ENCODE measurements at regions not wholly inside any gene's neighbourhood (a gene's known extent, or its start where the extent isn't known, plus 50 kb on each side); places are given as distances from the start of the nearest gene placed in this dataset.

- Histone ChIP-seq H3K27me3 (no peaks in the 10 kb centered on the region), H3K9ac (no peak overlapping the region), H3K36me3 (no peaks in the 10 kb centered on the region), H3K4me2 (no peak overlapping the region), H3K4me3 (no peak overlapping the region), H3K9me3 (no peaks in the 10 kb centered on the region), H4K20me1 (no peaks in the 10 kb centered on the region), H3K4me1 (no peaks in the 10 kb centered on the region), H3K27ac (no peak overlapping the region)
- TF ChIP-seq Cebpa-rat (IDR thresholded peaks at IDR 0.05), result no peak
These were observed 193.1 kb upstream of the POM121L12 start for GRCh38 chr7:52842202-52842900.

GRCh38 chr7:52838981-52839411 is 196.4 kb upstream of the POM121L12 start:
- no peaks in the 10 kb centered on the region for H3K27me3 ChIP-seq
- H3K9ac ChIP-seq, result no peak overlapping the region
- no peaks in the 10 kb centered on the region for H3K4me1 ChIP-seq
- no peaks in the 10 kb centered on the region for H3K36me3 ChIP-seq
- H3K4me2 ChIP-seq, result no peak overlapping the region
- H4K20me1 ChIP-seq, result no peaks in the 10 kb centered on the region
- no peak for TF ChIP-seq Cebpa-rat (IDR thresholded peaks at IDR 0.05)
- no peak overlapping the region for H3K4me3 ChIP-seq
- H3K27ac ChIP-seq, result no peak overlapping the region
- H3K9me3 ChIP-seq, result no peaks in the 10 kb centered on the region

DNA sequence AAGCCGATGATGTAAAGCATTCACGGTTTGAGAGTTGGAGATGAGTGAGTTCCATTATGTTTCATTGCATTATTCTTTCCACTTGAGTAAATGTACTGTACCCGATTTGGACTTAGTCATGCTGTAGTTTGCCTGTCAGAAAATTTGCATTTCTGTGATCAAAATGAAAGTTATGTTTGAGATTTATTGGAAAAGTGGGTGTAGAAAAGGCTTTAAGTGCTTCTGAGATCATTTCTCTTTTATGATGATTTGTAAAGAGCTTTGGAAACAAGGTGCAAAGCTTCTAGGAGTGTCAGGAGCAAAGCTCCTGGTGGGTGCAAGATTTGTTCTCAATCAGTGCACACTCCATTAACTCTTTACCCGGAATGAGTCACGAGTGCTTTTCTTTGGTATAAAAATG is 204.1 kb upstream of the POM121L12 start:
- Histone ChIP-seq H3K4me3 (no peak overlapping the region), H3K9me3 (no peaks in the 10 kb centered on the region), H3K27me3 (no peaks in the 10 kb centered on the region), H4K20me1 (no peaks in the 10 kb centered on the region), H3K36me3 (no peaks in the 10 kb centered on the region), H3K27ac (no peak overlapping the region), H3K4me1 (no peaks in the 10 kb centered on the region), H3K4me2 (no peak overlapping the region), H3K9ac (no peak overlapping the region)
- TF ChIP-seq Cebpa-rat (IDR thresholded peaks at IDR 0.05), result no peak

DNA sequence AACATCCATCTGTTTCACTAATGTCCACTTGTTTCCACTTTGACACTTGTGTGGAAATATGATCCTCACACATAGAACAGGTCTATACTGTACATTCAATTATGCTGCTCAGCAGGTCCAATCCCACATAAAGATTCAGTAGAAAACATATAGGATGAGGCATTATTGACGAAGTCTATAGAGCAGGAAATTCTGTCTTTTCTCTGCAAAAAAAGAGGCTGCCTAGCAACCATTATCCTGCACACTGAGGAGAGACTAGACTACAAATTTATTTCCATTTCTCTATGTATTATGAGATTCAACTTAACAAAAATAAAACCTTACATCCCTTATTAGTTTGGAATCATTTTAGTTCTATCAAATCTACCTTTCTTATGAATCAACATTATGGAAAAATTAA is 204.6 kb upstream of the POM121L12 start:
- Histone ChIP-seq H3K27ac (no peak overlapping the region), H3K9me3 (no peaks in the 10 kb centered on the region), H3K36me3 (no peaks in the 10 kb centered on the region), H3K4me3 (no peak overlapping the region), H3K27me3 (no peaks in the 10 kb centered on the region), H3K4me2 (no peak overlapping the region), H4K20me1 (no peaks in the 10 kb centered on the region), H3K4me1 (no peaks in the 10 kb centered on the region), H3K9ac (no peak overlapping the region)
- TF ChIP-seq Cebpa-rat (IDR thresholded peaks at IDR 0.05), result no peak

DNA sequence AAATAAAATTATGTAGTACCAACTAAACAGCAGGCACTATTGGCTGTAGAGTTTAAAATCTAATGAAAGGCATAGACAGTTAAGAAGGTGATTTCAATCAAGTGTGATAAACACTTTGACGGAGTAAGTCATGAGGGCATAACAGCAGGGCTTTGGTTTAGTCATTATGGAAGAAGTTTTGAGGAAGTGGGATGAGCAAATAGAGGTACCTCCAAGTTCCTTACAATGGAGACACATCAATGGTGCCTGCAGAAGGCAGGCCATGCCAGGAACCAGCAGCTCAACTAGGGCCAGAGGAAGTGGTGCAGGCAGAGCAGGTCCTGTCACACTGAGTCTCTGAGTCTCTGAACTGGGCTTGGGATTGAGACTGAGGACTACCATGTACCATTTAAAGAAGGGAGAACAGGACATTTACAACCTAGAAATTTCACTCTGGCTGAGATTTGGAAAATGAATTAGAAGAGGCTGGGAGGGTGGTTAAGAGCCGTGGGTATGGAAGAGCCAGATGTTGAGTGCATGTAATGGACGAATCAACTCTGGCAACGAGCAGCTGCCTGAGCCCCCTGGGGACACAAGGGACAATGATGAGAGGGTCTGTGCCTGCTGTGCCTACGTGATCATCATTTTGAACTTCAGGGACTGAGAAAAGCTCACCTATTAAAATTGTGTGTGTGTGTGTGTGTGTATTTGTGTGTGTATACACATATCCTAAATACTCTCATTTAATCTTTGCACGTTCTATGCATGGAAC is 208.7 kb upstream of the POM121L12 start:
- Histone ChIP-seq H3K4me3 (no peak overlapping the region), H3K9me3 (peaks cover 12% of the 10 kb centered on the region), H3K36me3 (no peaks in the 10 kb centered on the region), H3K4me2 (no peak overlapping the region), H3K4me1 (no peaks in the 10 kb centered on the region), H3K27ac (no peak overlapping the region), H3K9ac (no peak overlapping the region), H3K27me3 (no peaks in the 10 kb centered on the region), H4K20me1 (no peaks in the 10 kb centered on the region)
- TF ChIP-seq Cebpa-rat (IDR thresholded peaks at IDR 0.05), result no peak

DNA sequence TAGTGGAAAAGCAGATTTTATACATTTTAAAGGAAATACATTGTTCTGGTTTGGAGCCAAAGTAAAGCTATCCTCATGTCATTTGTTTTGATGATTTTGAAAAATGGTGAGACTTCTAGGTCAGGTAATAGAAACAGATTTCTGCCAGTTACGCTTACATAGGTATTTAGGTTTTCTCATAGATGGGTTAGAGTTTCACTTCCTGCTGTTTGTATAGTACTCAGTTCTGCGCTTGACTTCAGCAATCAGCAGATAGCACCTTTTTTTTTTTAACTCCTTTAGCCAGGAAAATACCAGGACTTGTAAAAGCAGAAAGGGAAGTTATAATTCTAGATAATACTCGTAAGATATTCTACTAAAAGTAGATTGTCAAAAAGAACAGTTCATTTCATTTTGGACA is 209.8 kb upstream of the POM121L12 start:
- no peaks in the 10 kb centered on the region for H3K36me3 ChIP-seq
- H3K9me3 ChIP-seq, result peaks cover 23% of the 10 kb centered on the region
- no peaks in the 10 kb centered on the region for H4K20me1 ChIP-seq
- no peak overlapping the region for H3K9ac ChIP-seq
- no peaks in the 10 kb centered on the region for H3K27me3 ChIP-seq
- H3K4me2 ChIP-seq, result no peak overlapping the region
- no peak for TF ChIP-seq Cebpa-rat (IDR thresholded peaks at IDR 0.05)
- no peaks in the 10 kb centered on the region for H3K4me1 ChIP-seq
- no peak overlapping the region for H3K27ac ChIP-seq
- no peak overlapping the region for H3K4me3 ChIP-seq

DNA sequence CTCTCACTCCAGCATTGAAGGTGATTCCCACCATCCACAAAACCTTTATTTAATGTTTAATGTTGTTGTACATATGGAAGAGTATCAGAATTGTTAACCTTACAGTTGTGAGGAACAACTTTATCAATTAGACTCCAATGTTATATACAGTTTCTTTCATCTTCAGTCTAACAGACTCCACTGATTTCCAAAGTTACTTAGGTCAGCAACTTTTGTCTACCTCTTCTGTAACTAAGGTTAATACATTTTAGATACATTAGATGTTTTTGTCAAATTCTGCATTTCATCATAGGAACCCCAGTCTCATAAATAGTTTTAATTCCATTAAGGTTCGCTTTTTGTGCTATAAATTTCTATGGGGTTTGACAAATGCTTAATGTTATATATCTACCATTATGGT is 223.9 kb upstream of the POM121L12 start:
- TF ChIP-seq Cebpa-rat (IDR thresholded peaks at IDR 0.05), result no peak
- Histone ChIP-seq H3K27me3 (no peaks in the 10 kb centered on the region), H3K36me3 (no peaks in the 10 kb centered on the region), H3K4me1 (peaks cover 10% of the 10 kb centered on the region), H4K20me1 (no peaks in the 10 kb centered on the region), H3K9ac (no peak overlapping the region), H3K9me3 (no peaks in the 10 kb centered on the region), H3K27ac (no peak overlapping the region), H3K4me3 (no peak overlapping the region), H3K4me2 (no peak overlapping the region)

GRCh38 chr7:52799817-52800216 is 235.6 kb upstream of the POM121L12 start:
- no peaks in the 10 kb centered on the region for H3K4me1 ChIP-seq
- no peak for TF ChIP-seq Cebpa-rat (IDR thresholded peaks at IDR 0.05)

DNA sequence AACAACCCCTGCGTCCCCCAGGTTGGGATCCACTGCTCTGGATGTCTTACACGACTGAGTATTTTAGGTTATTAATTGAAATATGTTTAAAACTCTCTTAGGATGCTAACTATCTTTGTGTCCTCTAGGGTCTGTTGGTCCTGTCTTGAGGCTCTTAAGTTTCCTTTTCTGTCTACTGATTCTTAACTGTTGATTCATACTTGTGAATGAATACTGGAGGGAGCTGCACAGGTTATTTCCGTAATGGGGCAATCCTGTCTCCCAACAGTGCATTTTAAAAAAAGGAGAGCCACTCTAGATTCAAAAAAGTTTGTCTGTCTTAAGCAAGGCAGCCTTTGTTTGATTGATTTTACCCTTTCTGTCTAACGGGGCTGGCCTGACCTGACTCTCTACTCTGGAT is 237.6 kb upstream of the POM121L12 start:
- Histone ChIP-seq H3K27ac (no peak overlapping the region), H3K9me3 (no peaks in the 10 kb centered on the region), H3K36me3 (no peaks in the 10 kb centered on the region), H3K27me3 (no peaks in the 10 kb centered on the region), H3K9ac (no peak overlapping the region), H3K4me2 (no peak overlapping the region), H3K4me3 (no peak overlapping the region), H3K4me1 (no peaks in the 10 kb centered on the region), H4K20me1 (no peaks in the 10 kb centered on the region)
- no peak for TF ChIP-seq Cebpa-rat (IDR thresholded peaks at IDR 0.05)

More at GRCh38 chr7:52799817-52800216, 235.6 kb upstream of the POM121L12 start:
- H3K36me3 ChIP-seq, result no peaks in the 10 kb centered on the region
- H3K9me3 ChIP-seq, result no peaks in the 10 kb centered on the region
- no peak overlapping the region for H3K4me2 ChIP-seq
- H3K4me3 ChIP-seq, result no peak overlapping the region
- no peaks in the 10 kb centered on the region for H4K20me1 ChIP-seq
- H3K27ac ChIP-seq, result no peak overlapping the region
- no peak overlapping the region for H3K9ac ChIP-seq
- no peaks in the 10 kb centered on the region for H3K27me3 ChIP-seq

DNA sequence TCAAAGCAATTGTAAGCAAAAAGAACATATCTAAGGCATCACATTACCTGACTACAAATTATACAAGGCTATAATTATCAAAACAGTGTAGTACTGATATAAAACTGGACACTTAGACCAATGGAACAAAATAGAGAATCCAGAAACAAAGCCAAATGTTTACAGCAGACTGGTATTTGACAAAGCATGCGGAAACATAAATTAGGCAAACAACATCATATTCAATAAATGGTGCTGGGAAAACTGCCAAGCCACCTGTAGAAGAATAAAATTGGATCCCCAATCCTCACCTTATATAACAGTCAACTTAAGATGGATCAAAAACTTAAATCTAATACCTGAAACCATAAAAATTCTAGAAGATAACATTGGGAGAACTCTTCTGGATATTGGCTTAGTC is 240.8 kb upstream of the POM121L12 start:
- H4K20me1 ChIP-seq, result no peaks in the 10 kb centered on the region
- H3K36me3 ChIP-seq, result no peaks in the 10 kb centered on the region
- H3K9ac ChIP-seq, result no peak overlapping the region
- no peak for TF ChIP-seq Cebpa-rat (IDR thresholded peaks at IDR 0.05)
- no peaks in the 10 kb centered on the region for H3K9me3 ChIP-seq
- no peaks in the 10 kb centered on the region for H3K27me3 ChIP-seq
- H3K4me2 ChIP-seq, result no peak overlapping the region
- no peak overlapping the region for H3K4me3 ChIP-seq
- H3K27ac ChIP-seq, result no peak overlapping the region
- H3K4me1 ChIP-seq, result no peaks in the 10 kb centered on the region
